NCI-H2227 treated with DMSO at 0.1 percent for 48 hours (cell line): ENCODE measurements at regions not wholly inside any gene's neighbourhood (a gene's known extent, or its start where the extent isn't known, plus 50 kb on each side); places are given as distances from the start of the nearest gene placed in this dataset.

Source experiments
- DNase-seq: peaks from one replicate; lab custom pipeline; 2025; lab: John Stamatoyannopoulos, UW

- DNase-seq = no peak
Observed at GRCh38 chr20:10771435-10772140, 97.8 kb upstream of the JAG1 start.

GRCh38 chr20:10774357-10774943 is 100.7 kb upstream of the JAG1 start:
- no peak for DNase-seq

GRCh38 chr20:10777710-10778109 is 103.9 kb upstream of the JAG1 start:
- no peak for DNase-seq

GRCh38 chr20:10779911-10780310 is 106.1 kb upstream of the JAG1 start:
- DNase-seq = no peak

- no peak for DNase-seq
Observed at GRCh38 chr20:10780901-10781300, 107.1 kb upstream of the JAG1 start.

GRCh38 chr20:10781526-10781925 is 107.7 kb upstream of the JAG1 start:
- no peak for DNase-seq

GRCh38 chr20:10783707-10784553 is 110.1 kb upstream of the JAG1 start:
- DNase-seq = peak; percentile 56

- DNase-seq = peak; percentile 93
Observed at GRCh38 chr20:10784554-10785183, 110.9 kb upstream of the JAG1 start.

GRCh38 chr20:10786678-10787077 is 112.9 kb upstream of the JAG1 start:
- no peak for DNase-seq

GRCh38 chr20:10788055-10788454 is 114.3 kb upstream of the JAG1 start:
- DNase-seq = no peak

GRCh38 chr20:10788877-10789276 is 115.1 kb upstream of the JAG1 start:
- no peak for DNase-seq

GRCh38 chr20:10789386-10789785 is 115.6 kb upstream of the JAG1 start:
- no peak for DNase-seq

GRCh38 chr20:10790013-10790412 is 116.2 kb upstream of the JAG1 start:
- no peak for DNase-seq

GRCh38 chr20:10792291-10792690 is 118.5 kb upstream of the JAG1 start:
- DNase-seq = no peak

- DNase-seq = no peak
Observed at GRCh38 chr20:10793766-10794165, 120.0 kb upstream of the JAG1 start.

GRCh38 chr20:10794765-10795164 is 121.0 kb upstream of the JAG1 start:
- DNase-seq = no peak

GRCh38 chr20:10795286-10796026 is 121.7 kb upstream of the JAG1 start:
- no peak for DNase-seq

- DNase-seq = no peak
Observed at GRCh38 chr20:10798811-10799210, 125.0 kb upstream of the JAG1 start.

GRCh38 chr20:10799735-10800134 is 125.9 kb upstream of the JAG1 start:
- DNase-seq = no peak

GRCh38 chr20:10800288-10800687 is 126.5 kb upstream of the JAG1 start:
- DNase-seq = no peak

GRCh38 chr20:10802236-10802635 is 128.4 kb upstream of the JAG1 start:
- no peak for DNase-seq

- DNase-seq = no peak
Observed at GRCh38 chr20:10805764-10806163, 132.0 kb upstream of the JAG1 start.
